ENCODE measurements at regions not wholly inside any gene's neighbourhood (a gene's known extent, or its start where the extent isn't known, plus 50 kb on each side); places are given as distances from the start of the nearest gene placed in this dataset.
A peak's percentile ranks its signal among the peaks of the same experiment; 100 is the strongest.
"Not testable (repeated sequence)": the region's sequence is repeated elsewhere in the genome, so short reads cannot be mapped to it uniquely, and the experiment has no call there.

DNA sequence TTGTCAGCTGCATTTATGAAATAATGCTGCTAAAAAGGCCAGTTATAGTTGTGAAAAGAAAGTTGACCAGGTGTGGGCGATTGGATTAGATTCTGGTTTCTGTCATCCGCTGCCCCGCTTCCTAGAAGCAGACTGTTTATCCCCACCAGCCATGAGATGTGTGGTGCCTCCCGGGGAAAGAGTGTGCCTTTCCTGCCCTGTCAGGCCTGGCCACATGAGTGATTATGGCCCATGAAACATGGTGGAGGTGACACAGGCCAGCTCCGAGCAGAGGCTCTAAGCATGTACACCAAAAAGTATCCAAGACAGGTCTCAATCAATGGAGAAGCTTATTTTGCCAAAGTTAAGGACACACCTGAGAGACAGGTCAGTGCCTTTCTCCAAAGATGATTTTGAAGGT, 85.4 kb upstream of the ABHD2 start:
- DNase-seq = no peak
- no peak overlapping the region for H3K9ac ChIP-seq (ENCODE audit: insufficient read depth in 1 of 2, low read length in 2 of 2)
- H3K36me3 ChIP-seq (ENCODE audit: control insufficient read depth in 4 of 4, insufficient read depth in 4 of 4, low read length in 4 of 4) = no peaks in the 10 kb centered on the region
- WGBS, 2 donors = 68 to 76% methylated on average over 5 of the region's 5 CpGs
- no peak for ATAC-seq (ENCODE audit: insufficient read depth, low FRiP score)
- no peaks in the 10 kb centered on the region for H3K27me3 ChIP-seq (ENCODE audit: control insufficient read depth in 3 of 3, insufficient read depth in 3 of 3, low read length in 2 of 3)
- H3K9me3 ChIP-seq (ENCODE audit: control insufficient read depth in 4 of 4, insufficient read depth in 3 of 4, low read length in 3 of 4) = no peaks in the 10 kb centered on the region
- H3K27ac ChIP-seq (ENCODE audit: low read depth in 1 of 2, low read length in 1 of 2) = peak overlapping the region in 1 of 2 donors; percentile 24
- TF ChIP-seq CTCF (IDR thresholded peaks at IDR 0.05; ENCODE audit: control extremely low read depth, extremely low read depth) = no peak
- H3K4me1 ChIP-seq (ENCODE audit: control insufficient read depth in 5 of 5, insufficient read depth in 5 of 5, low read length in 5 of 5) = peaks cover 0 to 5% (median 0%) of the 10 kb centered on the region in 5 donors
- H3K4me3 ChIP-seq = no peak overlapping the region

DNA sequence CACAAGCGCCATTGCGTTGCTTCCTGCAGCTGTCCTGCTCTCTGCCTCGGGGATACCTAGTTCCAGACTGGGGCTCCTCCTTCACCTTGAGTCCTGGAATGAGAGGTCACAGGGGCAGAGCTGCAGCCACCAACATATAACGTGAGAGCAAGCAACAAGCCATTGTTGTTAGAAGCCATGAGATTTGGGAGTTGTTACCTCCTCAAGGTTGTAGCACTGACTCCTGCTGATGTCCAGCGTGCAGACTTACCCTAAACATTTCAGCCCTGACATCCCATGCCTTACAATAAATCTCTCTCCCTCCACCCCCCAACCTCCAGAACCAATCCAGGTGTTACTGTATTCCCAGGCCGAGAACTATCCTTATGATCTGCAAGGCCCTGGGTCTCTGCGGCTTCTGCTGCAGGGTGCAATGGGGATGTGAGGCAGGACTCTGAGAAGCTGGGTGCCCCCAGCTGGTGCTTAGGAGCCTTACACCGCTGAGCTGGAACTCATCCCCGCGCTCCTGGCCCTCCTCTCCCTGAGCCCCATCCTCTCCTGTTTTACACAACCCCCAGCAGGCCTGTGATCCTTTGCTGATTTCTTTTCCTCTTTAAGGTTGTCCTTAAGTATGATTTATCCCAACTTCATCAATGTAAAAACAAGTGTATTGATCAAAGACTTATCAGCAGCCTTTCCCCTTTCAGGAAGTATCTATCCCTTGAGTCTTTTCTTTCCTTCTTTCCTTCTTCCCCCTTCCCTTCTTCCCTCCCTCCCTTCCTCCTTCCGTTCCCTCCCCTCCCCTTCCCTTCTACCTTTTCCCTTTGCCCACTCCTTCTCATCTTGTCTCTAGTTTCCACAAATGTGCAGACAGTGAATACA, 84.2 kb upstream of the ABHD2 start:
- no peak overlapping the region for H3K4me3 ChIP-seq
- no peak for ATAC-seq (ENCODE audit: insufficient read depth, low FRiP score)
- DNase-seq = peak; percentile 19 to 47 (median 43)
- H3K27me3 ChIP-seq (ENCODE audit: control insufficient read depth in 3 of 3, insufficient read depth in 3 of 3, low read length in 2 of 3) = no peaks in the 10 kb centered on the region
- no peaks in the 10 kb centered on the region for H3K9me3 ChIP-seq (ENCODE audit: control insufficient read depth in 4 of 4, insufficient read depth in 3 of 4, low read length in 3 of 4)
- 75 to 80% methylated on average over 11 of the region's 11 CpGs for WGBS, 2 donors
- H3K27ac ChIP-seq (ENCODE audit: low read depth in 1 of 2, low read length in 1 of 2) = no peak overlapping the region
- H3K36me3 ChIP-seq (ENCODE audit: control insufficient read depth in 4 of 4, insufficient read depth in 4 of 4, low read length in 4 of 4) = no peaks in the 10 kb centered on the region
- no peak for TF ChIP-seq CTCF (IDR thresholded peaks at IDR 0.05; ENCODE audit: control extremely low read depth, extremely low read depth)
- H3K4me1 ChIP-seq (ENCODE audit: control insufficient read depth in 5 of 5, insufficient read depth in 5 of 5, low read length in 5 of 5) = peaks cover 0 to 5% (median 0%) of the 10 kb centered on the region in 5 donors
- no peak overlapping the region for H3K9ac ChIP-seq (ENCODE audit: insufficient read depth in 1 of 2, low read length in 2 of 2)

- WGBS, 2 donors = 88 to 96% methylated on average over 4 of the region's 4 CpGs
- Histone ChIP-seq H3K4me1 (ENCODE audit: control insufficient read depth in 5 of 5, insufficient read depth in 5 of 5, low read length in 5 of 5) (peaks cover 0 to 5% (median 0%) of the 10 kb centered on the region in 5 donors), H3K9me3 (ENCODE audit: control insufficient read depth in 4 of 4, insufficient read depth in 3 of 4, low read length in 3 of 4) (no peaks in the 10 kb centered on the region), H3K9ac (ENCODE audit: insufficient read depth in 1 of 2, low read length in 2 of 2) (no peak overlapping the region), H3K27me3 (ENCODE audit: control insufficient read depth in 3 of 3, insufficient read depth in 3 of 3, low read length in 2 of 3) (no peaks in the 10 kb centered on the region), H3K36me3 (ENCODE audit: control insufficient read depth in 4 of 4, insufficient read depth in 4 of 4, low read length in 4 of 4) (no peaks in the 10 kb centered on the region), H3K27ac (ENCODE audit: low read depth in 1 of 2, low read length in 1 of 2) (no peak overlapping the region), H3K4me3 (no peak overlapping the region)
- ATAC-seq (ENCODE audit: insufficient read depth, low FRiP score) = no peak
- no peak for DNase-seq
- no peak for TF ChIP-seq CTCF (IDR thresholded peaks at IDR 0.05; ENCODE audit: control extremely low read depth, extremely low read depth)
These were observed 83.6 kb upstream of the ABHD2 start for GRCh38 chr15:89004726-89005030.

GRCh38 chr15:89007527-89007926, 80.7 kb upstream of the ABHD2 start:
- ATAC-seq (ENCODE audit: insufficient read depth, low FRiP score); H3K27me3 ChIP-seq (ENCODE audit: control insufficient read depth in 3 of 3, insufficient read depth in 3 of 3, low read length in 2 of 3); H3K9ac ChIP-seq (ENCODE audit: insufficient read depth in 1 of 2, low read length in 2 of 2); H3K4me3 ChIP-seq; H3K36me3 ChIP-seq (ENCODE audit: control insufficient read depth in 4 of 4, insufficient read depth in 4 of 4, low read length in 4 of 4); DNase-seq; H3K27ac ChIP-seq (ENCODE audit: low read depth in 1 of 2, low read length in 1 of 2); H3K4me1 ChIP-seq (ENCODE audit: control insufficient read depth in 5 of 5, insufficient read depth in 5 of 5, low read length in 5 of 5); H3K9me3 ChIP-seq (ENCODE audit: control insufficient read depth in 4 of 4, insufficient read depth in 3 of 4, low read length in 3 of 4): not testable (repeated sequence)
- 86 to 94% methylated on average over 9 of the region's 9 CpGs for whole genome bisulfite sequencing, 2 donors

All from lung (tissue), 11 donors.